ENCODE measurements at regions not wholly inside any gene's neighbourhood (a gene's known extent, or its start where the extent isn't known, plus 50 kb on each side); places are given as distances from the start of the nearest gene placed in this dataset.

GRCh38 chr2:176747928-176748327 is 464.7 kb upstream of the HNRNPA3 start:
- no peak overlapping the region for H3K4me3 Mint-ChIP-seq
- no peaks in the 10 kb centered on the region for H3K27me3 Mint-ChIP-seq
- no peaks in the 10 kb centered on the region for H3K36me3 Mint-ChIP-seq
- H3K27ac Mint-ChIP-seq: no peak overlapping the region
- TF ChIP-seq CTCF (conservative IDR thresholded peaks at IDR 0.05): no peak
- no peak for DNase-seq (ENCODE audit: extremely low spot score, unreplicated experiment)
- H3K9me3 Mint-ChIP-seq: no peaks in the 10 kb centered on the region
- H3K4me1 Mint-ChIP-seq (ENCODE audit: unreplicated experiment): peaks cover 31% of the 10 kb centered on the region

- Mint-ChIP-seq H3K9me3 (no peaks in the 10 kb centered on the region), H3K27ac (no peak overlapping the region), H3K4me1 (ENCODE audit: unreplicated experiment) (peaks cover 34% of the 10 kb centered on the region), H3K27me3 (no peaks in the 10 kb centered on the region), H3K4me3 (no peak overlapping the region), H3K36me3 (no peaks in the 10 kb centered on the region)
- no peak for DNase-seq (ENCODE audit: extremely low spot score, unreplicated experiment)
- TF ChIP-seq CTCF (conservative IDR thresholded peaks at IDR 0.05): no peak
Measured at GRCh38 chr2:176748662-176749061, 463.9 kb upstream of the HNRNPA3 start.

- DNase-seq (ENCODE audit: extremely low spot score, unreplicated experiment): no peak
- H3K4me1 Mint-ChIP-seq (ENCODE audit: unreplicated experiment): peaks cover 19% of the 10 kb centered on the region
- no peak for TF ChIP-seq CTCF (conservative IDR thresholded peaks at IDR 0.05)
- no peaks in the 10 kb centered on the region for H3K9me3 Mint-ChIP-seq
- no peak overlapping the region for H3K4me3 Mint-ChIP-seq
- no peaks in the 10 kb centered on the region for H3K36me3 Mint-ChIP-seq
- H3K27me3 Mint-ChIP-seq: no peaks in the 10 kb centered on the region
- no peak overlapping the region for H3K27ac Mint-ChIP-seq
Measured at GRCh38 chr2:176751314-176752227, 461.0 kb upstream of the HNRNPA3 start.

GRCh38 chr2:176752295-176752694 is 460.3 kb upstream of the HNRNPA3 start:
- no peak for DNase-seq (ENCODE audit: extremely low spot score, unreplicated experiment)
- peaks cover under 1% of the 10 kb centered on the region for H3K27me3 Mint-ChIP-seq
- TF ChIP-seq CTCF (conservative IDR thresholded peaks at IDR 0.05): no peak
- peaks cover under 1% of the 10 kb centered on the region for H3K9me3 Mint-ChIP-seq
- no peak overlapping the region for H3K27ac Mint-ChIP-seq
- H3K36me3 Mint-ChIP-seq: no peaks in the 10 kb centered on the region
- H3K4me1 Mint-ChIP-seq (ENCODE audit: unreplicated experiment): peaks cover 17% of the 10 kb centered on the region
- no peak overlapping the region for H3K4me3 Mint-ChIP-seq

GRCh38 chr2:176753205-176753604 is 459.4 kb upstream of the HNRNPA3 start:
- DNase-seq (ENCODE audit: extremely low spot score, unreplicated experiment): no peak
- Mint-ChIP-seq H3K9me3 (peaks cover 8% of the 10 kb centered on the region), H3K27ac (no peak overlapping the region), H3K4me1 (ENCODE audit: unreplicated experiment) (peaks cover 20% of the 10 kb centered on the region), H3K36me3 (no peaks in the 10 kb centered on the region), H3K4me3 (no peak overlapping the region), H3K27me3 (peaks cover 9% of the 10 kb centered on the region)
- TF ChIP-seq CTCF (conservative IDR thresholded peaks at IDR 0.05): no peak

All from type B pancreatic cell (in vitro differentiated cells).